ENCODE measurements at regions not wholly inside any gene's neighbourhood (a gene's known extent, or its start where the extent isn't known, plus 50 kb on each side); places are given as distances from the start of the nearest gene placed in this dataset.

DNA sequence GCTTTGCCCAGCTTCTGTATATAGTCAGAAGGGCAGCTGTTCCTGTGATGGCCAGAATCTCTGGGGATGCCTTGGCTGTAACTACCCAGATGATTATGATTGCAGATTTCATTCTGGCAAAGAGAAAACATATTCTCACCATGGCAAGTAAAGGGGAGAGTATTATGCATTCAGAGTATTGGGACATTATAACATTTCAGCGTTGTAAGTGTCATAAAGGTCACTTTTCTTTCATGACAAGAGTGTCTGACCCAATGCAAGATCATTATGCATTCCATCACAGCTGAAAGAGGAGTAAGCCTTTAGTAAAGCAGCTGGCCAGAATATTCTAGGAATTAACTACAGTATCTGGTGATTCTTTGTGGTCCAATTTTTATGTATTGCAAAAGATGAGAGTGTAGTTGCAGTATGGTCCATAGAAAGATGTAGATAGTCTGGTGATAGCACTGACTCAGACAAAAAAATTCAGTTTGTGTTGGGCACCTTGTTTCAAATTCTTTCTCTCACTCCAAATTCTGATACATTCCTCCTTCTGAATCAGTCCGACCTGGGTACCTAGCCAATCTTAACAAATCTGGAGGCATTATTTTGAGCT, 2366.3 kb downstream of the PCDH7 start:
- TF ChIP-seq, protein P1, sequence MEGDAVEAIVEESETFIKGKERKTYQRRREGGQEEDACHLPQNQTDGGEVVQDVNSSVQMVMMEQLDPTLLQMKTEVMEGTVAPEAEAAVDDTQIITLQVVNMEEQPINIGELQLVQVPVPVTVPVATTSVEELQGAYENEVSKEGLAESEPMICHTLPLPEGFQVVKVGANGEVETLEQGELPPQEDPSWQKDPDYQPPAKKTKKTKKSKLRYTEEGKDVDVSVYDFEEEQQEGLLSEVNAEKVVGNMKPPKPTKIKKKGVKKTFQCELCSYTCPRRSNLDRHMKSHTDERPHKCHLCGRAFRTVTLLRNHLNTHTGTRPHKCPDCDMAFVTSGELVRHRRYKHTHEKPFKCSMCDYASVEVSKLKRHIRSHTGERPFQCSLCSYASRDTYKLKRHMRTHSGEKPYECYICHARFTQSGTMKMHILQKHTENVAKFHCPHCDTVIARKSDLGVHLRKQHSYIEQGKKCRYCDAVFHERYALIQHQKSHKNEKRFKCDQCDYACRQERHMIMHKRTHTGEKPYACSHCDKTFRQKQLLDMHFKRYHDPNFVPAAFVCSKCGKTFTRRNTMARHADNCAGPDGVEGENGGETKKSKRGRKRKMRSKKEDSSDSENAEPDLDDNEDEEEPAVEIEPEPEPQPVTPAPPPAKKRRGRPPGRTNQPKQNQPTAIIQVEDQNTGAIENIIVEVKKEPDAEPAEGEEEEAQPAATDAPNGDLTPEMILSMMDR (conservative IDR thresholded peaks at IDR 0.05; ENCODE audit: low read depth, low read length) = no peak
- no peak for TF ChIP-seq EZH2 (IDR thresholded peaks at IDR 0.05; ENCODE audit: low read length, unreplicated experiment)
